ENCODE measurements at regions not wholly inside any gene's neighbourhood (a gene's known extent, or its start where the extent isn't known, plus 50 kb on each side); places are given as distances from the start of the nearest gene placed in this dataset.
"Not testable (repeated sequence)": the region's sequence is repeated elsewhere in the genome, so short reads cannot be mapped to it uniquely, and the experiment has no call there.

GRCh38 chr3:104180906-104181305, 1185.8 kb upstream of the ALCAM start:
- Histone ChIP-seq H3K36me3 (ENCODE audit: control insufficient read depth, insufficient read depth, low read length) (no peaks in the 10 kb centered on the region), H3K27me3 (ENCODE audit: control insufficient read depth, insufficient read depth, low read length) (no peaks in the 10 kb centered on the region), H3K4me1 (ENCODE audit: control insufficient read depth, insufficient read depth, low read length) (no peaks in the 10 kb centered on the region)

GRCh38 chr3:104190681-104191080, 1176.0 kb upstream of the ALCAM start:
- Histone ChIP-seq H3K4me1 (ENCODE audit: control insufficient read depth, insufficient read depth, low read length) (no peaks in the 10 kb centered on the region), H3K9ac (ENCODE audit: low read length) (no peak overlapping the region), H3K4me3 (ENCODE audit: low read length) (no peak overlapping the region), H3K27me3 (ENCODE audit: control insufficient read depth, insufficient read depth, low read length) (no peaks in the 10 kb centered on the region), H3K36me3 (ENCODE audit: control insufficient read depth, insufficient read depth, low read length) (no peaks in the 10 kb centered on the region), H3K9me3 (ENCODE audit: control insufficient read depth, low read length) (no peaks in the 10 kb centered on the region)

More at GRCh38 chr3:104180906-104181305, 1185.8 kb upstream of the ALCAM start:
- H3K9ac ChIP-seq (ENCODE audit: low read length): no peak overlapping the region
- no peak overlapping the region for H3K4me3 ChIP-seq (ENCODE audit: low read length)
- no peaks in the 10 kb centered on the region for H3K9me3 ChIP-seq (ENCODE audit: control insufficient read depth, low read length)

GRCh38 chr3:104198131-104198530, 1168.6 kb upstream of the ALCAM start:
- Histone ChIP-seq H3K36me3 (ENCODE audit: control insufficient read depth, insufficient read depth, low read length) (no peaks in the 10 kb centered on the region), H3K4me1 (ENCODE audit: control insufficient read depth, insufficient read depth, low read length) (no peaks in the 10 kb centered on the region), H3K4me3 (ENCODE audit: low read length) (no peak overlapping the region), H3K27me3 (ENCODE audit: control insufficient read depth, insufficient read depth, low read length) (no peaks in the 10 kb centered on the region), H3K9ac (ENCODE audit: low read length) (no peak overlapping the region), H3K9me3 (ENCODE audit: control insufficient read depth, low read length) (no peaks in the 10 kb centered on the region)

- Histone ChIP-seq H3K27me3 (ENCODE audit: control insufficient read depth, insufficient read depth, low read length) (no peaks in the 10 kb centered on the region), H3K36me3 (ENCODE audit: control insufficient read depth, insufficient read depth, low read length) (no peaks in the 10 kb centered on the region), H3K9ac (ENCODE audit: low read length) (no peak overlapping the region), H3K4me1 (ENCODE audit: control insufficient read depth, insufficient read depth, low read length) (no peaks in the 10 kb centered on the region), H3K9me3 (ENCODE audit: control insufficient read depth, low read length) (no peaks in the 10 kb centered on the region), H3K4me3 (ENCODE audit: low read length) (no peak overlapping the region)
Observed at GRCh38 chr3:104206925-104207324, 1159.8 kb upstream of the ALCAM start.

- no peaks in the 10 kb centered on the region for H3K4me1 ChIP-seq (ENCODE audit: control insufficient read depth, insufficient read depth, low read length)
- no peaks in the 10 kb centered on the region for H3K36me3 ChIP-seq (ENCODE audit: control insufficient read depth, insufficient read depth, low read length)
- H3K27me3 ChIP-seq (ENCODE audit: control insufficient read depth, insufficient read depth, low read length): no peaks in the 10 kb centered on the region
- H3K4me3 ChIP-seq (ENCODE audit: low read length): no peak overlapping the region
- H3K9me3 ChIP-seq (ENCODE audit: control insufficient read depth, low read length): no peaks in the 10 kb centered on the region
- H3K9ac ChIP-seq (ENCODE audit: low read length): no peak overlapping the region
Observed at GRCh38 chr3:104214277-104214676, 1152.4 kb upstream of the ALCAM start.

GRCh38 chr3:104214937-104215336, 1151.8 kb upstream of the ALCAM start:
- Histone ChIP-seq H3K4me3 (ENCODE audit: low read length) (no peak overlapping the region), H3K9ac (ENCODE audit: low read length) (no peak overlapping the region), H3K4me1 (ENCODE audit: control insufficient read depth, insufficient read depth, low read length) (no peaks in the 10 kb centered on the region), H3K27me3 (ENCODE audit: control insufficient read depth, insufficient read depth, low read length) (no peaks in the 10 kb centered on the region), H3K9me3 (ENCODE audit: control insufficient read depth, low read length) (no peaks in the 10 kb centered on the region), H3K36me3 (ENCODE audit: control insufficient read depth, insufficient read depth, low read length) (no peaks in the 10 kb centered on the region)

GRCh38 chr3:104219046-104219445, 1147.7 kb upstream of the ALCAM start:
- not testable (repeated sequence) for H3K36me3 ChIP-seq (ENCODE audit: control insufficient read depth, insufficient read depth, low read length); H3K4me1 ChIP-seq (ENCODE audit: control insufficient read depth, insufficient read depth, low read length); H3K27me3 ChIP-seq (ENCODE audit: control insufficient read depth, insufficient read depth, low read length); H3K9me3 ChIP-seq (ENCODE audit: control insufficient read depth, low read length); H3K4me3 ChIP-seq (ENCODE audit: low read length); H3K9ac ChIP-seq (ENCODE audit: low read length)

- Histone ChIP-seq H3K36me3 (ENCODE audit: control insufficient read depth, insufficient read depth, low read length) (no peaks in the 10 kb centered on the region), H3K27me3 (ENCODE audit: control insufficient read depth, insufficient read depth, low read length) (no peaks in the 10 kb centered on the region), H3K9ac (ENCODE audit: low read length) (no peak overlapping the region), H3K9me3 (ENCODE audit: control insufficient read depth, low read length) (no peaks in the 10 kb centered on the region), H3K4me3 (ENCODE audit: low read length) (no peak overlapping the region), H3K4me1 (ENCODE audit: control insufficient read depth, insufficient read depth, low read length) (no peaks in the 10 kb centered on the region)
Observed at GRCh38 chr3:104234442-104235194, 1132.1 kb upstream of the ALCAM start.

- no peaks in the 10 kb centered on the region for H3K9me3 ChIP-seq (ENCODE audit: control insufficient read depth, low read length)
- no peaks in the 10 kb centered on the region for H3K4me1 ChIP-seq (ENCODE audit: control insufficient read depth, insufficient read depth, low read length)
- H3K9ac ChIP-seq (ENCODE audit: low read length): no peak overlapping the region
- H3K4me3 ChIP-seq (ENCODE audit: low read length): no peak overlapping the region
- H3K27me3 ChIP-seq (ENCODE audit: control insufficient read depth, insufficient read depth, low read length): no peaks in the 10 kb centered on the region
- no peaks in the 10 kb centered on the region for H3K36me3 ChIP-seq (ENCODE audit: control insufficient read depth, insufficient read depth, low read length)
Observed at GRCh38 chr3:104244680-104245220, 1122.0 kb upstream of the ALCAM start.

- H3K4me3 ChIP-seq (ENCODE audit: low read length): no peak overlapping the region
- H3K4me1 ChIP-seq (ENCODE audit: control insufficient read depth, insufficient read depth, low read length): no peaks in the 10 kb centered on the region
- no peaks in the 10 kb centered on the region for H3K27me3 ChIP-seq (ENCODE audit: control insufficient read depth, insufficient read depth, low read length)
- no peaks in the 10 kb centered on the region for H3K9me3 ChIP-seq (ENCODE audit: control insufficient read depth, low read length)
- H3K9ac ChIP-seq (ENCODE audit: low read length): no peak overlapping the region
- H3K36me3 ChIP-seq (ENCODE audit: control insufficient read depth, insufficient read depth, low read length): no peaks in the 10 kb centered on the region
Observed at GRCh38 chr3:104245261-104245660, 1121.4 kb upstream of the ALCAM start.

GRCh38 chr3:104245981-104246380, 1120.7 kb upstream of the ALCAM start:
- no peaks in the 10 kb centered on the region for H3K36me3 ChIP-seq (ENCODE audit: control insufficient read depth, insufficient read depth, low read length)
- H3K27me3 ChIP-seq (ENCODE audit: control insufficient read depth, insufficient read depth, low read length): no peaks in the 10 kb centered on the region
- H3K9ac ChIP-seq (ENCODE audit: low read length): no peak overlapping the region
- no peak overlapping the region for H3K4me3 ChIP-seq (ENCODE audit: low read length)
- no peaks in the 10 kb centered on the region for H3K4me1 ChIP-seq (ENCODE audit: control insufficient read depth, insufficient read depth, low read length)
- no peaks in the 10 kb centered on the region for H3K9me3 ChIP-seq (ENCODE audit: control insufficient read depth, low read length)

GRCh38 chr3:104257486-104257885, 1109.2 kb upstream of the ALCAM start:
- Histone ChIP-seq H3K9ac (ENCODE audit: low read length) (no peak overlapping the region), H3K27me3 (ENCODE audit: control insufficient read depth, insufficient read depth, low read length) (no peaks in the 10 kb centered on the region), H3K4me3 (ENCODE audit: low read length) (no peak overlapping the region)

More at GRCh38 chr3:104257486-104257885, 1109.2 kb upstream of the ALCAM start:
- no peaks in the 10 kb centered on the region for H3K36me3 ChIP-seq (ENCODE audit: control insufficient read depth, insufficient read depth, low read length)
- no peaks in the 10 kb centered on the region for H3K4me1 ChIP-seq (ENCODE audit: control insufficient read depth, insufficient read depth, low read length)
- no peaks in the 10 kb centered on the region for H3K9me3 ChIP-seq (ENCODE audit: control insufficient read depth, low read length)
